ENCODE measurements at regions not wholly inside any gene's neighbourhood (a gene's known extent, or its start where the extent isn't known, plus 50 kb on each side); places are given as distances from the start of the nearest gene placed in this dataset.

GRCh38 chr13:22703601-22704209 is 477.1 kb upstream of the SGCG start:
- no peak for DNase-seq

DNA sequence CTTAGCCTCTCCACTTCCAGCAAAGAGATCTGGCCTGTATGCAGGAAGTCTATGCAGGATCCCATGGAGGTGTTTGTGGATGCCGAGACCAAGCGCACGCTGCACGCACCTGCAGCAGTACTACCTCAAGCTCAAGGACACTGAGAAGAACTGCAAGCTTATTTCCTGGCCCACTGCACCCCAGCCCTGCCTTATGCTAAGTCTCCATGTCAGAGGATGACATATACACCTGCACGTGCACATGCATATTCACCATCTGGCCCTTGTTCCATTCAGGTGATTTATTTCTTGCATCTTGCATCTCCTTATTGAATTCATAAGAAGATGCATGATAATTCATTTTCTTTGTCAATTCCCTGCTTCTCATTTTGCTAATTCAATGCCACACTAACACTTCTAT is 472.8 kb upstream of the SGCG start:
- DNase-seq, result no peak

GRCh38 chr13:22717036-22717435 is 463.7 kb upstream of the SGCG start:
- DNase-seq, result no peak

GRCh38 chr13:22726726-22727125 is 454.1 kb upstream of the SGCG start:
- DNase-seq, result no peak

GRCh38 chr13:22735011-22735995 is 445.5 kb upstream of the SGCG start:
- no peak for DNase-seq

DNA sequence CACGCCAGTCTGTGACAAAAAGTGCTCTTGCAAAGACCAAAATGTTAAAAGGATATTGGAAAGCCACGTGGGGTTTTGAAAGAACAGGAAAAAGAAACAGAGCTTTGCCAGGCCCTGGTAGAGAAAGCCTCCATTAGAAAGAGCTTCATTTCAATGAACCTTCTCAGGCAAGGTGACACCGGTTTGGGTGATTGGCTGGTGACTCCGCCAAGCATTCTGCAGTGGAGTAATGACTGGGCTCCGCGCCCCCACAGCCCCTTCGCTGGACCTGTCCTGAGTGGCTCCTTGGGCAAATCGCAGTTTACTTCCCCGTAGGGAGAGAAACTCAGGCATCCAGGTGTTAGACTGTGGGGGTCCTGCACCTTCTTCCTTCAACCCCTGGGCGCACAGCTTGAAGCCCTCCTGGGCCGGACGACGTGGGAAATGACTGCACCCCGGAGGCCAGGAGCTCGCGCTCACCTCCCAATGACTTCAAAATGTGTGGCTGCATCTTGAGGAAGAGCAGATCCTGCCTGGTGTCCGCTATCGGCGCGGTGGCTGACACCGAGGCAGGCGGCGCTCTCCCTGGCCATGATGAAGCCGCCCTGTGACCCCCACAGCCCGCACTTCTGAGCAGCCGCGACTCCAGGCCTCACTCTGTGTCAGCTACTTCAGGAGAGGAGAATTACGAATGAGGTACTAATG is 444.6 kb upstream of the SGCG start:
- no peak for DNase-seq

DNA sequence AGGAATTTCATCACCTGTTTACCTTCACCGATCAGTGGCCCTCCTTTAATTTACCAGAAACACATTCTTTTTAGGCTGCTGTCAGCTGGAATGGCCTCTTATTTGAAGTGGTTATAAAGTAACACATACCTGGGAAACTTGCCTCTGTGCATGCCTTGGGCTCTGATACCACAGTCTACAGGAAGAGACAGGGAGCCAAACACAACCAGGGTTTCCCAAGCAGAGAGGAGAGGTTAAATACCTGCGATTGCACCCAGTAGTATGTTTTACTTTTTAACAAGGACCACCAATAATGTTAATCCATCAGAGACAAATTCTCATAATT is 444.0 kb upstream of the SGCG start:
- no peak for DNase-seq

- no peak for DNase-seq
These were observed 442.4 kb upstream of the SGCG start for GRCh38 chr13:22738357-22738756.

DNA sequence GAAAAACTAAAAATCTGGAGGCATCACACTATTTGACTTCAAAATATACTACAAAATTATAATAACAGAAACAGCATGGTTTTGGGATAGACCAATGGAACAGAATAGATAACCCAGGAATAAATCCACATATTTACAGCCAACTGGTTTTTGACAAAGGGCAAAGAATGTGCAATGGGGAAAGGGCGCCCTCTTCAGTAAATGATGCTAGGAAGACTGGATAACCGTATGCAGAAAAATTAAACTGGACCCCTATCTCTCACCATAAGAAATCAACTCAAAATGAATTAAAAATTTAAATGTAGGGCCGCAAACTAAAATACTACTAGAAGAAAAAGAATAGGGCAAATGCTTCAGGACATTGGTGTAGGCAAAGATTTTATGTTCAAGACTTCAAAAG is 440.5 kb upstream of the SGCG start:
- peak; percentile 1 for DNase-seq

GRCh38 chr13:22744688-22745452 is 435.9 kb upstream of the SGCG start:
- DNase-seq, result no peak

DNA sequence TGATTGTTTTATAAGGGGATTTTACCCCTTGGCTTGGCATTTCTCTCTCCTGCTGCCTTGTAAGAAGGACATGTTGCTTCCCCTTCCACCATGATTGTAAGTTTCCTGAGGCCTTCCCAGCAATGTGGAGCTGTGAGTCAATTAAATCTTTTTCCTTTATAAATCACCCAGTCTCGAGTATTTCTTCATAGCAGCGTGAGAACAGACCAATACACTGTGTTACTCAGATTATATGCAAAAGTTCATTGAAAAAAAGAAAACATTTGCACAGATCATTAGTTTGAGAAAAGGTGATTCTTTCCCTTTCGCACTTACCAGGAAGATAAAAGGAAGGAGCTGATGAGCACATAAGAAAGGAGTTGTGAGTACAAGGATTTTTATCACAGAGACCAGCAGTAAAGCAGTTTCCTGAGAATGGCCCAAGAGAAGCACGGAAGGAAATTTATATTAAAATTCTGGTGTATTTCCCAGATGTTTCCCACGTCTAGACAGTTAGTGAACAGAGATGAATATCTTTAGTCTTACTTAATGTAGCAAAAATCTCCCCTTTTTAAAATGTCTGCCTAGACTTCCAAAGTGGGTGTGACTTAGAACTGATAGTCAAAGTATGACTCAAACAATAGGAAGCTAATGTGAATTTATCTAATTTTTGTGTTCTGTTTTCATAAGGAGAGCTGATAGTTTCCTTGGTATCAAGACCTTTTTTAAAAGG is 431.8 kb upstream of the SGCG start:
- no peak for DNase-seq

DNA sequence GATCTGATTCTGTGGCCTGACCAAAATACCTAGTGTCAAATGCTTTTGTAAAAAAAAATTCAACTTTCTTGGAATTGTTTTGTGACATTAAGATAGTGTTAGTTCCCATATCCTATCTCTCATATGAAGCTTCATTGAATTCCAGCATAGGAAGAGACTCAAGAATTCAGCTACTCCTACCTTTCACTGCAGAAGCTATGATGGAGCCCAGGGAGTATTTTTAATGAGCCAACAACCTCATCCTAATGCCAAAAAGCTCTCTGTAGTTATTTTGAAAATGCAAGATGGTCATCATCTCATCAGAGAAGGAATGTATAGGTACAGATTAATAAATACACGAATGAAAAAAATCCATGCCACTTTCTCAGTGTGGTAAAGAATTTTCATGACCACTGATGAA is 431.2 kb upstream of the SGCG start:
- DNase-seq, result no peak

DNA sequence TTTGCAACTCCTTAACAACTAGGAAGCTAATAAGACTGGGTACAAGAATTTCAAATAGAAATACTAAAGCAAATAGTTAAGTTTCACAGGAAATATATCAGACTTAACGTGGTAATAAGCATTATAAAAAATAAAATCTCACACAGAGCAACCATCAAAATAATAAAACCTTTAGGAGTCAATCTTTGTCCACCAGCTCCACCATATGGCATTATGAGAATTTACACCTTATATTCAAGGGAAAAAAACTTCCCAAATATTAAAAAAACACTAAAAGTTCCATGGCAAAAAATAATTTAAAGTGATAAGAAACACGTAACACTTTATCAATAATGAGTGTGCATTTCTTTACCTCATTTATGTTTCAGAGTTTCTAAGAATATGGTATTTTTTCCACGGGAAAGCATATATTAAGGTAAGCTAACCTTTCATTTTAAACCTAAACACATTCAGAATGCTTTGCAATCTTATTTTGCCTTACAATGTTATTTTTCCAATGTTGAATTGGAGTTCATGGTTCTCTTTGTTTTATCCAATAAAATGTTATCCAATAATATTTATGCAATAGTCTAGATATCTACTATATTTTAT is 423.2 kb upstream of the SGCG start:
- no peak for DNase-seq

DNA sequence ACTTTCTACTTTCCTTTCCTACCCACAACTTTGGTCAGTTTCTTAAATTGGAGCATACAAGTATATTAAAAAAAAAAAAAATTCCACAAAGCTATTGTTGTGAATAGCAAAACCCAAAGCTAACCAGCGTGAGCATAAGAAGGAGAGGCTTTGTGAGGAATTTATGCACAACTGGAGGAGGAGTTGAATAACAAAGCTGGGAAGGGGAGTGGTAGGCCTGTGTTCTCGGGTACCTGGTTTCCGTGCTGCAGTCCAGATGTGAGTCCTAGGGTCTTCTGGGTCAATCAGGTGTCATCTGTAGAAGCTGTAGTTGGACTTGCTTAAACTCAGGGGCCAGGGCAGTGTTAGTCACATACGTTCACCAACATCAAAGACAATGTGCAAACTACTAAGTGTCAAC is 422.5 kb upstream of the SGCG start:
- no peak for DNase-seq

DNA sequence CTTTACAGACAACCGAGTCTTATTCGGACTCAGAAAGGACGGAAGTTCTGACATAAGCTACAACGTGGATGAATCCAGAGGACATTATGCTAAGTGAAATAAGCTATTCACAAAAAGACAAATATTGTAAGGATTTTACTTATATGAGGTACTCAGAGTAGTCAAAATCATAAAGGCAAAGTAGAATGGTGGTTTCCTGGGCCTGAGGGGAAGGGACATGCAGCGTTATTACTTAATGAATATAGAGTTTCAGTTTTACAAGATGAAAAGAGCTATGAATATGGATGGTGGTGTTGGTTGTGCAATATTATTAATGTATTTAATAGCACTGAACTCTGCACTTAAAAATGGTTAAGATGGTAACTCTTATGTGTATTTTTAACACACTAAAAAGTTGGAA is 419.1 kb upstream of the SGCG start:
- DNase-seq, result no peak

GRCh38 chr13:22765547-22765946 is 415.2 kb upstream of the SGCG start:
- DNase-seq, result no peak

- no peak for DNase-seq
These were observed 409.9 kb upstream of the SGCG start for GRCh38 chr13:22770891-22771290.

- DNase-seq, result no peak
These were observed 407.3 kb upstream of the SGCG start for GRCh38 chr13:22773465-22773864.

- DNase-seq, result no peak
These were observed 404.2 kb upstream of the SGCG start for GRCh38 chr13:22776394-22777186.

GRCh38 chr13:22777207-22777606 is 403.6 kb upstream of the SGCG start:
- DNase-seq, result no peak

DNA sequence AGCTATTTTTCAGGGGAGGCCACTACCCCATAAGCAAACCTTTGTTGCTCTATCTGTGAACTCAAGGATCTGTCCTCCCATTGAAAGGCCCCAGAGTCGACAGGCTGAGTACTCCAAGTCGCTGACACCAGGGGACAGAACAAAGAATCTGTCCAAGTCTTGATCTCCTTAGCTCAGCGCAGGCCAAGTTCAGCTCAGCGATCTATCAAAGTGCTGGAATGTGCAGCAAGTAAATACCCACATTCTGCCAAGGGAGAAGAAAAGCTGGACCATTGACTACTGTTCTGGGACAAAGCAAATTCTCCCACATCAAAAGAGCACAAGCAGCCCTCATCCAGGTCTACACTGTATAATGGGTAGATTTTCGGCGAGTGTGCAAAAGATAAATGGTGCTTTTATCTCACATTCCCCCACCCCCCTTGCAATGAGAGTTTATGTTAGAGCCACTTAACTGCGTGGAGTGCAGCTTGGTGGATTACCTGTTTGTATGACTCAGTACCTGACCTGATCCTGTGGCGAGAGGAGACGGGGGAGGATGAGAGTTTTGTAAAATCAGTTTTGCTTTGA is 391.7 kb upstream of the SGCG start:
- no peak for DNase-seq

Measured in activated CD4-positive, alpha-beta T cell treated with anti-CD3 and anti-CD28 coated beads, Interleukin-10, Interleukin-2, amounts not matched to agents 100 ng/mL and 50 ng/mL, durations not matched to agents 16 hours and 8 hours (primary cell).